Peyer's patch (tissue), 4 donors: ENCODE measurements at regions not wholly inside any gene's neighbourhood (a gene's known extent, or its start where the extent isn't known, plus 50 kb on each side); places are given as distances from the start of the nearest gene placed in this dataset.

Experiments used
- DNase-seq, 3 donors: peaks; one replicate each; pipeline ENCODE4 v3.0.0-alpha.2; 2017 to 2019
- H3K27ac ChIP-seq, 4 donors: fragments of 200-600 bp; sonication (generic); one replicate each; pipeline ENCODE4 v1.5.1; 2016 to 2019
- H3K27me3 ChIP-seq, 2 donors: fragments of 200-600 bp; sonication (generic); one replicate each; pipeline ENCODE4 v1.5.1; 2019
- H3K36me3 ChIP-seq, 3 donors: fragments of 200-600 bp; sonication (generic); one replicate each; pipeline ENCODE4 v1.5.1; 2016 to 2019
- H3K4me1 ChIP-seq, 4 donors: fragments of 200-600 bp; sonication (generic); one replicate each; pipeline ENCODE4 v1.5.1; 2016 to 2019
- H3K4me3 ChIP-seq, 4 donors: fragments of 200-600 bp; sonication (generic); 1 replicate in 3 of 4; 2 replicates in 1 of 4; pipeline ENCODE4 v1.5.1; 2016 to 2019; ENCODE audit warnings: mild to moderate bottlenecking in 1 of 4
- H3K9me3 ChIP-seq, 4 donors: fragments of 200-600 bp; sonication (generic); one replicate each; pipeline ENCODE4 v1.5.1; 2016 to 2019; ENCODE audit warnings: mild to moderate bottlenecking in 1 of 4
- POLR2A ChIP-seq, 2 donors: fragments of 450-650 bp; IDR thresholded peaks; one replicate each; pipeline ENCODE4 v1.5.1; 2017; ENCODE audit warnings: antibody characterized with exemption in 2 of 2, mild to moderate bottlenecking in 2 of 2, moderate library complexity in 2 of 2
- TF ChIP-seq, protein P1 (sequence below), 6 experiments: fragments of 450-650 bp in 4 of 6; fragments of 200-600 bp in 2 of 6; sonication (generic) in 1 of 6; IDR thresholded peaks; one replicate each; pipeline ENCODE4 v1.5.1; 2017 to 2019; ENCODE audit warnings: antibody characterized with exemption in 6 of 6, mild to moderate bottlenecking in 3 of 6, moderate library complexity in 1 of 6

DNA sequence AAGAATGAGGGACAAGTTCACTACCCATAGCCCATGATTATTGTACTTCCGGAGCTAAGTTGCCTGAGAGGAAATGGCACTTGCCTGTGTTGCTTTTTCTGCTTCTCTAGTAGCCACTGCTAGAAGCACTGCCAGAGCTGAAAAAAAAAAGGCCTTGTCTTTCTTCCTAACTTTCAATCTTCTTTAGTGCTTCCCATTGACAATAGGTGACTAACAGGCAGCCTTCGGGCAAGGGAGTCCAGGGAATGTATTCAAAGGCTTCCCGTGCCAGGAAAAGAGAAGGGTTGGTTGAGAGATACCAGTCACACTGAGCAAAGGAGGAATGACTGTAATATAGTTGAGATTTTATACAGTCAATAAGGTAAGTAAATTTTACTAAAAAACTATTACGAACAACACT lies 242.0 kb downstream of the CALCRL start:
- Histone ChIP-seq H3K27ac (no peak overlapping the region), H3K4me1 (no peaks in the 10 kb centered on the region), H3K9me3 (no peaks in the 10 kb centered on the region), H3K27me3 (no peaks in the 10 kb centered on the region), H3K4me3 (no peak overlapping the region), H3K36me3 (no peaks in the 10 kb centered on the region)
- TF ChIP-seq, protein P1, sequence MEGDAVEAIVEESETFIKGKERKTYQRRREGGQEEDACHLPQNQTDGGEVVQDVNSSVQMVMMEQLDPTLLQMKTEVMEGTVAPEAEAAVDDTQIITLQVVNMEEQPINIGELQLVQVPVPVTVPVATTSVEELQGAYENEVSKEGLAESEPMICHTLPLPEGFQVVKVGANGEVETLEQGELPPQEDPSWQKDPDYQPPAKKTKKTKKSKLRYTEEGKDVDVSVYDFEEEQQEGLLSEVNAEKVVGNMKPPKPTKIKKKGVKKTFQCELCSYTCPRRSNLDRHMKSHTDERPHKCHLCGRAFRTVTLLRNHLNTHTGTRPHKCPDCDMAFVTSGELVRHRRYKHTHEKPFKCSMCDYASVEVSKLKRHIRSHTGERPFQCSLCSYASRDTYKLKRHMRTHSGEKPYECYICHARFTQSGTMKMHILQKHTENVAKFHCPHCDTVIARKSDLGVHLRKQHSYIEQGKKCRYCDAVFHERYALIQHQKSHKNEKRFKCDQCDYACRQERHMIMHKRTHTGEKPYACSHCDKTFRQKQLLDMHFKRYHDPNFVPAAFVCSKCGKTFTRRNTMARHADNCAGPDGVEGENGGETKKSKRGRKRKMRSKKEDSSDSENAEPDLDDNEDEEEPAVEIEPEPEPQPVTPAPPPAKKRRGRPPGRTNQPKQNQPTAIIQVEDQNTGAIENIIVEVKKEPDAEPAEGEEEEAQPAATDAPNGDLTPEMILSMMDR (IDR thresholded peaks at IDR 0.05), result no peak
- no peak for TF ChIP-seq POLR2A (IDR thresholded peaks at IDR 0.05)
- no peak for DNase-seq

DNA sequence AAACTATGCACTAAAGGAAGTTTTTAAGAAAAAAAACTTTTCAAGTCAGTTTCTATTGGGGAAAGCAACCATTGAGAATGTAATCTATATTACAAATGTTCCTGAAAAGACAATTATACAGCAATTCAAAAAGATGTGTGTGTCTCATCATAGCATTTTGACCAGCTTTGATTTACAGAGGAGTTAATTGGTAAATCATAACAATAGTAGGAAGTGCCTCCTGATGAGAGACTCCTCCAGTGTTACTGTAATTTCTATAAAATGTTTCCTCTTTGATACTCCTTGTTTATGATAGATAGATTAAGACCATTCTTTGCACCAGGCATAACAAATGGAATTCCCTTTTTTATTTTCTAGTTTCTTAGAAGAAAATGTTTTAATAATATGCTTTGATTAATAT lies 249.9 kb downstream of the CALCRL start:
- DNase-seq, result no peak
- Histone ChIP-seq H3K4me1 (no peaks in the 10 kb centered on the region), H3K36me3 (no peaks in the 10 kb centered on the region), H3K27me3 (no peaks in the 10 kb centered on the region), H3K4me3 (no peak overlapping the region), H3K9me3 (no peaks in the 10 kb centered on the region), H3K27ac (no peak overlapping the region)
- TF ChIP-seq POLR2A (IDR thresholded peaks at IDR 0.05), result no peak
- TF ChIP-seq, protein P1 (IDR thresholded peaks at IDR 0.05), result no peak

DNA sequence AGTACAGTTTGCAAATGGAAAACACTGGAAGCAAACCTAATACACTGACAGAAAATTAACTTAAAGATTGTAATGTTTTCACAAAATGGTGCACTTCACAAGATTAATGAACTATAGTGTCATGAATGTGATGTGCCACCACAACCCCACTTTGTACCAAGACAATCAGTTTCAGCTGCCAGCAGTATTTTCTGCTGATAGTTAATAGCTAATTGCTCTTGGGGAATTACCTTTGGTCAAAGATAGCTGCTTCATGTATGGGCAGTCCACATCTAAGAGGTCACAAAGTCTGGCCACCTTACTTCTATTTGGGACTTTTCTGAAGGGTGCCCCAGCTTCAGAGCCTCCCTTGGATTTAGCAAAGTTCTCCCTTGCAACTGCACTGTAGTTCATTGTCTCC lies 254.0 kb downstream of the CALCRL start:
- Histone ChIP-seq H3K27me3 (no peaks in the 10 kb centered on the region), H3K4me1 (no peaks in the 10 kb centered on the region), H3K4me3 (no peak overlapping the region), H3K36me3 (no peaks in the 10 kb centered on the region), H3K9me3 (no peaks in the 10 kb centered on the region), H3K27ac (no peak overlapping the region)
- DNase-seq, result no peak
- TF ChIP-seq, protein P1 (IDR thresholded peaks at IDR 0.05), result no peak
- no peak for TF ChIP-seq POLR2A (IDR thresholded peaks at IDR 0.05)

DNA sequence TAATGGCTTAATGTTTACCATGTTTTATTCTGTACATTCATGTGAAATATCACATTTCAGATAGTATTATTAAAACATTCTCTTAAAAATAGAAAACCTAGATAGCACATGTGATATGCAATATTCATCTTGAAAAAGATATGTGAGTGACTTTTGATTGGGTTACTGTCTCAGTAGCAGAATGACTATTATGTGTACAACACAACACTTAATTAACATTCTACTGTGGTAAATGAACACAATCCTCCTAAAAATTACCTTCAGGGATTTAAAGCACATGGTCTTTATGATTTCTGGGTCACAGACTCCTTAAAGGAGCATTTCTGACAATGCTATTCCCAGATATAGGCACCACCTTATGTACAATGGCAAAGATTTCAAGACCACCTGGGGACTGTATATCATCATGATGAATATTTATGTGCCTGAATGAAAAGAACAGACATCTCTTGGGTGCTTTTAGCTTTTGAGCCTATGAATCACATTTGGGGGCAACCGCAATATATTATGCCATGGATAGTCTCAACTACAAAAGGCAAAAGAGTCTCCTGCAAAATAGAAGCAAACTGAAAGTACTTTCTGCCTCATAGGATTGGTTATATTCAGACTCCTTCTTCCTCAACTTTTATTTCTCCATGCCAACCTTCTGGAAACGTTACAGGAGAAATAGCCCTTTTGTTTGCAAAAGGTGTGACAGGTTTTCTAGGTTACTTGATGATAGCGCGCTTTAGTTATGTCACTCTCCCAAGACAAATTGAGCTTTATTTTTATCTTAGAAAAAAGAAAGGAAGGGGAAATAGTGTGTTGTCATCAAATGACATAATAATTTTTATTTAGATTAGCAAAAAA lies 259.0 kb downstream of the CALCRL start:
- no peak for DNase-seq
- H3K36me3 ChIP-seq, result no peaks in the 10 kb centered on the region
- H3K9me3 ChIP-seq, result no peaks in the 10 kb centered on the region
- TF ChIP-seq POLR2A (IDR thresholded peaks at IDR 0.05), result no peak
- TF ChIP-seq, protein P1 (IDR thresholded peaks at IDR 0.05), result no peak
- H3K4me1 ChIP-seq, result no peaks in the 10 kb centered on the region
- no peak overlapping the region for H3K4me3 ChIP-seq
- H3K27ac ChIP-seq, result no peak overlapping the region
- no peaks in the 10 kb centered on the region for H3K27me3 ChIP-seq

DNA sequence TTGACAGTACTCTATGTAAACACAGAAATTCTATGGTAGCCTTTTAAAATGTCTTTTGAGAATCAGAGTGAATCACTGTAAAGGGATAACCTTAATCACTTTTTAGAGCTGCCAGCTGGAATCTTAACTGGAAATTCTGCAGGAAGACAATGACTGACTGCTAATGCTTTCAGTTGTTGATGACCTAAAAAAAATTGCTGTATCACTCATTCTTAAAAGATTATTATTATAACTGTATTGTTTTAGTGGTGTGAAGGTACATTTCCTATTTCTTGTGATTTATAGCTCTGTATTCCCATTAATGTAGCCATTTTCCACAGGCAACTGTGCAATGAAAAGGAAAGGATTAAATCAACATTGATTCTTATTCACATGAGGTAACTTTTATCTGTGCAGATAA lies 260.5 kb downstream of the CALCRL start:
- TF ChIP-seq, protein P1 (IDR thresholded peaks at IDR 0.05), result no peak
- TF ChIP-seq POLR2A (IDR thresholded peaks at IDR 0.05), result no peak
- no peak for DNase-seq
- no peaks in the 10 kb centered on the region for H3K36me3 ChIP-seq
- H3K4me1 ChIP-seq, result no peaks in the 10 kb centered on the region
- no peaks in the 10 kb centered on the region for H3K27me3 ChIP-seq
- H3K27ac ChIP-seq, result no peak overlapping the region
- no peaks in the 10 kb centered on the region for H3K9me3 ChIP-seq
- no peak overlapping the region for H3K4me3 ChIP-seq
